HG03442 (cell line): ENCODE measurements at regions not wholly inside any gene's neighbourhood (a gene's known extent, or its start where the extent isn't known, plus 50 kb on each side); places are given as distances from the start of the nearest gene placed in this dataset.

Experiments
- ATAC-seq: cut with Tn5 transposase; IDR thresholded peaks from one replicate; pipeline ENCODE4 v1.9.1; 2021; ENCODE audit warnings: mild to moderate bottlenecking, moderate library complexity; ENCODE audit not compliant: unreplicated experiment

GRCh38 chr15:39135989-39136388 is 444.9 kb upstream of the THBS1 start:
- no peak for ATAC-seq

GRCh38 chr15:39139431-39140059 is 441.3 kb upstream of the THBS1 start:
- peak; percentile 60 for ATAC-seq

DNA sequence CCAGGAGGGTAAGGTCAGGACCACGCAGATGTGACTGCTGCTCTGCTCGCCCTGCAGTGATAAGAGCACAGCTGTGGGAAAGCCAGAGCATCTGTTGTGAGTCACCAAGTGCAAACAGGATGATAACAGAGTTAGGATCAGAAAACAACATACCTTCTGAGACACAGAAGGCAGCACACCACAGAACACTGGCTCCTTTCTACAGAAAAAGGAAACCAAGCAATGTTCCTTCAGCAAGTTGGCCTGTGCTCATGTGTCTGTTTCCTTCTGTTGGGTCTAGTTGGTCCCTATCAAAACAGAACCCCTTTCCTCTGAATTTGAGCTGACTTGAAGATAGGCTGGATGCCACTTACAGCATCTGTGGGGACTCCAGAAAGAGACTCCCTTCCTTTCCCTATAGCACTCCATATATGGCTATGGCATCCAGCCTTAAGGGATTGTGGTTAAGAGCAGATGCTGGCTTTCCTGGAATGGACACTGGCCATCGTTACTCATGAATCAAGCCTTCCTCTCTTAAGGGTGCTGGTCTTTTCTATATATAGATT is 440.7 kb upstream of the THBS1 start:
- peak; percentile 82 for ATAC-seq

- ATAC-seq, result no peak
Observed at GRCh38 chr15:39142500-39142899, 438.4 kb upstream of the THBS1 start.

DNA sequence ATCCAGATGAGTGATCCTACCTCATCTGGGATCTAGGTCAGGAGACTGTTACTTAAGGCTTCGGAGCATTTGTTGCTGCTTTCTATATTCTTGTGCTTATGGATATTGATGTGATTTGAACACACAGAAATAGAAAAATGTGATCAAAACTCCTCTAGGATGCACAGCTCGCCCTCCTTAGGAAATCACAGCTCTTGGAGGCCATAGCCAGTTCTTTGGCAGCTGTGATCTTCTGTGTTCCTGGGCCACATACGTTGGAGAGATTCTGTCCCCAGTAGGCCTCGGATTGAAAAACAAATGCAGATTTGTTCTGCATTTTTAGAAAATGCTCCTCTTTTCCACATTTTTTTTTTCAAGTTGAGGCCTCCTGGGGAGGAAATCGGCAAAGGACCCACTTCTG is 437.4 kb upstream of the THBS1 start:
- no peak for ATAC-seq

GRCh38 chr15:39144051-39144450 is 436.8 kb upstream of the THBS1 start:
- ATAC-seq, result no peak

DNA sequence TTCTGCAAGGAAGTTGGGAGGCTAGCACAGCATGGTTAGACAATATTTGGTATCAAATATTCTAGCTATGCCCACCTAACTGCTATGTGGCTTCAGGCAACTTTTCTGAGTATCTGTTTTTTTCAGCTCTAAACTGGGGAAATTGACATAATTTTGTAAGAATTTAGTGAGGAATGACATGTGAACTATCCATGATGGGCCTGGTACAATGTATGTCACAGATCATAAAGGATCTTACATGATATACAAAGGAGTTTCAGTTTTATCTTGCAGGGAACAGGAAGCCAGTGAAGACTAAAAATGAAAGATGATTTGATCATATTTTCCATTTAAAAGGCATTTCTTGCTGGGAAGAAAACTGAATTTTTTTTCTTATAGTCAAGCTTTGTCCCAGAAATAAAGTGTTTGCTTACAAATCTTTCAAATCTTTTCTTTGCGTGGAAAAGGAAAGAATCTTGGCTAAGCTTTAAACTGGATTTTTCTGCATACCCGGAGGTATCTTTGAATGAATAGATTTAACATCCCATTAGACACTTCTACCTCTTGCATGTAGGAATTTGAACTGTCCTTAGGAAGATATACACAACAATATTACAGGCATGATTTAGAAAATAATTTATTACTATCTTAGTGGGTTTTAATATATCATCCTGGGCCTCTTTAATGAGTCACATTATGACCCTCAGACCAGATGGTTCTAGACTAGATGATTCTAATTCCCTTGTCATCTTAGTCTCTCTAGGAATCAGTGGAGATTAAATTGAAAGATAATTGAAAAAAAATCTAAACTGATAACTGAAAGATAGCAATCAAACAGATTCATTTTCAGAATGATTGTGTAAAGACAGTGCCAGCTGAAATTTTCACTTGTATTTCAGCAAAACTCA is 436.0 kb upstream of the THBS1 start:
- ATAC-seq, result no peak

DNA sequence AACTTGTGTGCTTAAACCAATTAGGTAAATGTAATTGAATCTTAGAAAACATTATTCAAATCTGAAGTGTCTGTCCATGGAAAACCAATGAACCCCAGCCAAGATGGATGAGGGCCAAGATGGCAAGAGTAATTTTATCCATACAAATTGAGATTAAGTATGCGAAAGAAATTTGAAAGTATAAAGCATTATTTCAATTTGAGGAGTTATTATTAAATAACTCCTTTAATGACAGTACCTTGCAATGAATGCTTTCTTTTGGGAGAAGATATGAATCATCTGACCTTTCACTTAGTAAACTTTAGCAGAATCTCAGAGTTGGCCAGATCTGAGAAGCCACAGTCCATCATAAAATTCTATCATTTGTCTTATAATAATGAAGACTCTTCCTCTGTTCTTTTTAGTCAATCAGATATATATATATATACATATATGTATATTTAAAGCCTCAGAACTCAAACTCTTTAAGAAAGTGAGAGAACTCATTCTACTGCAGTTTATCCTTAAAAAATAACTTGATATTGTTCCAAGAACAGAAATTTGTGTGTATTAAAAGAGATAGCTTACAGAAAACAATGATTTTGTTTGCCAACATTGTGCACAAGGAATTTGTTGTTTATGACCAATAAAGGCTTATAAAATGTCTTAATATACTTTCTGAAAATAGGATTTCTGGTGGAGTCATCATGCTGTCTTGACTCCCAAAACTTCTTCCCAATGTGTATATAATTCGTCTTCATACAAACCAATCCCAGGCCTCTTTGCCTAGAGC is 434.8 kb upstream of the THBS1 start:
- no peak for ATAC-seq

DNA sequence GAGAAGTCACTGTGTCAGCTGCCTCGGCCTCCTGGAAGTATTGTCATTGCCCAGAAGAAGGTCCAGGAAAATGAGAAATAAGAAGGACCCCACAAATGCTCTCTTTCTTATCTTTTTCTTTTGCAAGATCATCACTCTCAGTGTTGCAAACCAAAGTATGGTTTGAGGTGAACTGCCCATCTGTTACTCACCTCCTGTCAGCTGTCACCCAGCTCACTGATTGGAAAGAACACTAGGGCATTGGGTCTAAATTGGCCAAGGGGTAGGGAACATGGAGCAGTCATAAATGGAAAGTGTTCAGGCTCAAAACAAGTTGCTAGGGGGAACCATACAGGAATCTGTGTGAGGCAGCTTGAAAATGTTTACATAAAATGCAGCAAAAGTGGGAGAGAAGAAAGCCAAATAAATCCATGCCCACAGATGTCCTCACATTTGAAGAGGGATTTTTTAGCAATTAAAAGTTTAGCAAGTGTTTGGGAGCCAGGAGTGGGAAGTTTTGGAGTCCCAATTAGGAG is 431.2 kb upstream of the THBS1 start:
- ATAC-seq, result no peak

GRCh38 chr15:39151545-39151944 is 429.3 kb upstream of the THBS1 start:
- no peak for ATAC-seq

- ATAC-seq, result no peak
Observed at GRCh38 chr15:39153058-39153714, 427.7 kb upstream of the THBS1 start.

- no peak for ATAC-seq
Observed at GRCh38 chr15:39153716-39154115, 427.2 kb upstream of the THBS1 start.

- no peak for ATAC-seq
Observed at GRCh38 chr15:39154227-39154638, 426.6 kb upstream of the THBS1 start.

DNA sequence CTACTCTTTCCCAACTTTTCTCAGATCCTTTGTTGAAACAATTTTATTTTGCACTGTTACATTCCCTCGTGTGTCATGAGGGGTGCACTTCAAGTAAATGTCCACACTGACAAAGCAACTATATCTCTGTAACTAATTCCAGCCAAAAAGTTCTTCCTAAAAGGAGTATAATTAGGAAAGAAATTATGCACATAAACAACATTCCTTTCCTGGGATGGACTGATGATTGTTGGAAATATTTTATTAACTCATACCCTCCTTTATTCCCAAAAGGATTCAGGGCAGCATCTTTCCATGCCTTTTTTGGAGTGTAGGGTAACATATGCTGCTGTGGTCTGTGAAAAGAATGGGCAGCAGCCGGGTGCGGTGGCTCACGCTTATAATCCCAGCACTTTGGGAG is 426.1 kb upstream of the THBS1 start:
- no peak for ATAC-seq

GRCh38 chr15:39156166-39156565 is 424.7 kb upstream of the THBS1 start:
- ATAC-seq, result no peak

DNA sequence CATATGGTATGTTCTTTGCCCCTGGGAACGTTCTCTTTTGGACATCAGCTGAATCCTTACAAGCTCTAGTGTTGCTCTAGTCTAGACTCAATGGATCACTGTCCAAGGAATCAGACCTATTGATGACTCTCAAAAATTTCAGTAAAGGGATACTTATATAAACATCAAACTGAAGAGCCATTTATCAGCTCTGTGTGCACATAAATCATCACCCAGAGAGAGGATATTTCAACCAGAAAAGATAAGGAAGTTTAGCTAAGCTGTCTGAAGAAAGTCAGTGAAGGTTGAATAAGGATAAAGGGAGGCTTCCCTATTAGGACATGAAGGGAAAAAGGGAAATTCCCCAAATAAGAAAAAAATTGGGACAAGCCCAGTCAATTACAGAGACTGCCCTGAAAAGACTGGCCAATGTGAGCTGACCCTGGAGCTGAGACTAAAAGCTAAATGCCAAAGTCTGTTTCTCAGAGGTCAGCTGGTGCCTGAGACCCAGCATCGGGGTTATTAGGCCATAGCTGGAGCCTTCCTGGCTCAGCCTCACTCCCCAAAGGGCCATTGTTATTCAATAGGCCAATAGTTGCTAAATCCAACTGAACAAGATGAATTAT is 424.1 kb upstream of the THBS1 start:
- ATAC-seq, result no peak

- no peak for ATAC-seq
Observed at GRCh38 chr15:39157882-39158281, 423.0 kb upstream of the THBS1 start.

DNA sequence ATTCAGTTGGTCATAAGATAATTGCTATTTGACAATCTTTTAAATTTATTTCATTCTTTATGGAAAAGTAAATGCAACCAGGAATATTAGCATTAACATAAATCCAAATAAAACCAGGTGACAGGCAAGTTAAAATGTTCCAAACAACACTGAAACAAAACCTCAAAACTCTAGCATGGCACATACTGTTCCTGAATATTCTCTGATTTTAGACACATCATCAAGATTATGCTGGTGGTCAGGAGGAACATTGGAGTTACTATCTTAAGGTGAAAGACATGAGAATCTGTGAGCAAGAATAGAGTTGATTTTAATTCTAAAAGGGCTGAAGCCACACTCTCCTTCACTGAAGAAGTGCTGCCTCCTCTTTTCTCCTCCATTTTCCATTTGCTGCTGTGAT is 421.0 kb upstream of the THBS1 start:
- ATAC-seq, result no peak

DNA sequence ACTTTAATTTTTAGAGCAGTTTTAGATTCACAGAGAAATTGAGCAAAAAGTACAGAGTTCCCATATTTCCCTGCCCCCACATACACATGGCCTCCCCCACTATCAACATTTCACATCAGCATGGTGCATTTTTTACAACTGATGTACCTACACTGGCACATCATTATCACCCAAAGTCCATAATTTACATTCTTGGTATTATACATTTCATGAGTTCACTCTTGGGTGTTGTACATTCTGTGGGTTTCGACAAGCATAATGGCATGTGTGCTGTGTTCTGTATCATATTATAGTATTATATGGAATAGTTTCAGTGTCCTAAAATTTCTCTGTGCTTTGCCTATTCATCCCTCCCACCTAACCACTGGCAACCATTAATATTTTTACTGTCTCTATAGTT is 419.8 kb upstream of the THBS1 start:
- no peak for ATAC-seq

- no peak for ATAC-seq
Observed at GRCh38 chr15:39165020-39165706, 415.7 kb upstream of the THBS1 start.
